ENCODE measurements at regions not wholly inside any gene's neighbourhood (a gene's known extent, or its start where the extent isn't known, plus 50 kb on each side); places are given as distances from the start of the nearest gene placed in this dataset.

DNA sequence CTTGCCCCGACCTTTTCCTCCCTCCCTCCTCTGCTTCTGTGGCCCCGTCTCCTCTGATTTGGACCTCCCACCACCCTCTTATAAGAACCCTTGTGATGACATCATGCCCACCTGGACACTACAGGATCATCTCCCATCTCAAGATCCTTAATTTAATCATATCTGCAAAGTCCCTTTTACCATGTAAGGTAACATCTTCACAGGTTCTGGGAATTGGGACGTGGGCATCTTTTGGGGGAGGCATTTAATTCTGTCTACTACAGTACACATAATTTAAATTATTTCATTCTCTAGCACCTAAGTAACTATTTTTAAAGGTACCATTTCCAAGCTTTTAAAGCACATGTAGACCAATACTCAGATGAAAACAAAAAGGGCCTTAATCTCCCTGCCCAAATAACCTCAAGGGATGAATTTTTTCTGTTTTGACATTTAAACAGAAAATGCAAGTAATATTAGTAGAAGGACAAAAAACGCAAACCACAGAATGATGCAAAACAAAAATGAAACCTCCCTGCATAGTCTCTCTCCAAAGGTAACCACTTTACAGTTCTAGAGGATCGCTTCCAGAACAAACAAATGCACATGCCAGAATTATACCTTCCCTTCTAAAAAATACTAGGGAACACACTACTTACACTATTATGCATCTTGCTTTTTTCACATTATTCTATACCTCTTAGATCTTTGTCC is 222.1 kb downstream of the AACS start:
- ATAC-seq (no peak), DNase-seq (no peak)
- Histone ChIP-seq H3K4me1 (no peaks in the 10 kb centered on the region), H3K36me3 (no peaks in the 10 kb centered on the region), H3K9me3 (no peaks in the 10 kb centered on the region), H3K4me3 (no peak overlapping the region), H3K27me3 (peaks cover 0 to 29% (median 2%) of the 10 kb centered on the region in 9 donors), H3K27ac (no peak overlapping the region)
- intact Hi-C loops (cut with DNase I), result no loop called here
- whole genome bisulfite sequencing, 4 donors, result 74 to 81% (median 78%) methylated on average over 5 of the region's 5 CpGs
- TF ChIP-seq, protein P1, sequence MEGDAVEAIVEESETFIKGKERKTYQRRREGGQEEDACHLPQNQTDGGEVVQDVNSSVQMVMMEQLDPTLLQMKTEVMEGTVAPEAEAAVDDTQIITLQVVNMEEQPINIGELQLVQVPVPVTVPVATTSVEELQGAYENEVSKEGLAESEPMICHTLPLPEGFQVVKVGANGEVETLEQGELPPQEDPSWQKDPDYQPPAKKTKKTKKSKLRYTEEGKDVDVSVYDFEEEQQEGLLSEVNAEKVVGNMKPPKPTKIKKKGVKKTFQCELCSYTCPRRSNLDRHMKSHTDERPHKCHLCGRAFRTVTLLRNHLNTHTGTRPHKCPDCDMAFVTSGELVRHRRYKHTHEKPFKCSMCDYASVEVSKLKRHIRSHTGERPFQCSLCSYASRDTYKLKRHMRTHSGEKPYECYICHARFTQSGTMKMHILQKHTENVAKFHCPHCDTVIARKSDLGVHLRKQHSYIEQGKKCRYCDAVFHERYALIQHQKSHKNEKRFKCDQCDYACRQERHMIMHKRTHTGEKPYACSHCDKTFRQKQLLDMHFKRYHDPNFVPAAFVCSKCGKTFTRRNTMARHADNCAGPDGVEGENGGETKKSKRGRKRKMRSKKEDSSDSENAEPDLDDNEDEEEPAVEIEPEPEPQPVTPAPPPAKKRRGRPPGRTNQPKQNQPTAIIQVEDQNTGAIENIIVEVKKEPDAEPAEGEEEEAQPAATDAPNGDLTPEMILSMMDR (IDR thresholded peaks at IDR 0.05), result no peak
- no peak for TF ChIP-seq POLR2A (IDR thresholded peaks at IDR 0.05)

GRCh38 chr12:125288931-125289928 is 224.0 kb downstream of the AACS start:
- Histone ChIP-seq H3K27ac (no peak overlapping the region), H3K4me3 (no peak overlapping the region), H3K36me3 (no peaks in the 10 kb centered on the region), H3K4me1 (no peaks in the 10 kb centered on the region), H3K27me3 (peaks cover 0 to 24% (median 0%) of the 10 kb centered on the region in 9 donors), H3K9me3 (peaks cover 0 to 9% (median 0%) of the 10 kb centered on the region in 12 donors)
- TF ChIP-seq, protein P1 (IDR thresholded peaks at IDR 0.05), result no peak
- TF ChIP-seq POLR2A (IDR thresholded peaks at IDR 0.05), result no peak
- no peak for ATAC-seq
- WGBS, 4 donors, result 64 to 81% (median 72%) methylated on average over 7 of the region's 7 CpGs
- intact Hi-C loops (cut with DNase I), result no loop called here
- no peak for DNase-seq

DNA sequence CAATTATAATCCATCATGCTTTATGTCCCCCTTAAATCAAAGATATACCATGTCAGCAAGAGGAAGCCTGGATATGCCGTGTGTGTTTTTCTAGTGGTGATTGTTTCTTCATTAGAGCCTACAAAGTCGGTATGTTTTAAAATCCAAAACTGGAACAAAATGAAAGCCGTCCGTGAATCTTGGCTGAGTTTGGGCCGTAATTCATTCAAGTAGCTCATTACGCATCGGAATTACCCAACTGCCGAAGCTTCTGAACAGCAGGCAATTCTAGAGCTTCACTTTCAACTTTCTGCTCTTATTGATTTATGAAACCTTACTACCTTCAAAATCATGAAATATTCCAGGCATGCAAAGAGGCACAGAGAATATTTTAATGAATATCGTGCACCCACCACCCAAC is 224.7 kb downstream of the AACS start:
- Histone ChIP-seq H3K4me1 (no peaks in the 10 kb centered on the region), H3K27me3 (peaks cover 0 to 23% (median 0%) of the 10 kb centered on the region in 9 donors), H3K27ac (no peak overlapping the region), H3K4me3 (no peak overlapping the region), H3K36me3 (no peaks in the 10 kb centered on the region), H3K9me3 (peaks cover 0 to 14% (median 0%) of the 10 kb centered on the region in 12 donors)
- 87 to 91% (median 87%) methylated on average over 9 of the region's 9 CpGs for WGBS, 4 donors
- intact Hi-C loops (cut with DNase I), result no loop called here
- no peak for ATAC-seq
- no peak for DNase-seq
- TF ChIP-seq, protein P1 (IDR thresholded peaks at IDR 0.05), result no peak
- TF ChIP-seq POLR2A (IDR thresholded peaks at IDR 0.05), result no peak

GRCh38 chr12:125292700-125293099 is 227.5 kb downstream of the AACS start:
- Histone ChIP-seq H3K27me3 (peaks cover 0 to 38% (median 0%) of the 10 kb centered on the region in 9 donors), H3K9me3 (peaks cover 0 to 14% (median 0%) of the 10 kb centered on the region in 12 donors), H3K4me3 (no peak overlapping the region), H3K36me3 (no peaks in the 10 kb centered on the region), H3K4me1 (no peaks in the 10 kb centered on the region), H3K27ac (no peak overlapping the region)
- WGBS, 4 donors, result 88 to 91% (median 90%) methylated on average over 3 of the region's 3 CpGs
- TF ChIP-seq, protein P1 (IDR thresholded peaks at IDR 0.05), result no peak
- no peak for TF ChIP-seq POLR2A (IDR thresholded peaks at IDR 0.05)
- intact Hi-C loops (cut with DNase I), result no loop called here
- ATAC-seq (no peak), DNase-seq (no peak)

Data from heart left ventricle (tissue), 16 donors.